ENCODE measurements at regions not wholly inside any gene's neighbourhood (a gene's known extent, or its start where the extent isn't known, plus 50 kb on each side); places are given as distances from the start of the nearest gene placed in this dataset.

- TF ChIP-seq MXI1 (IDR thresholded peaks at IDR 0.05; ENCODE audit: low read depth, low read length) (no peak), CTCF (IDR thresholded peaks at IDR 0.05) (no peak)
Observed at GRCh38 chr3:72135636-72136035, 350.7 kb upstream of the PROK2 start.
